HCT116 (cell line): ENCODE measurements at regions not wholly inside any gene's neighbourhood (a gene's known extent, or its start where the extent isn't known, plus 50 kb on each side); places are given as distances from the start of the nearest gene placed in this dataset.

Experiments
- ATAC-seq: fragments of 200-7000 bp; cut with Tn5 transposase; 2 replicates; pipeline ENCODE4 v1.9.1; 2020; ENCODE audit warnings: mild to moderate bottlenecking, moderate library complexity
- BruUV-seq: library from RNA; stranded (reverse); fragments of 400-500 nt; replicated peaks from 2 replicates; lab custom pipeline; 2021; lab: Mats Ljungman, UMichigan
- CTCF ChIA-PET: fragments of 300-600 bp; sonication (Branson Sonifier 250); formaldehyde crosslinking; loops from one replicate; lab custom pipeline; 2021; ENCODE audit warnings: antibody characterized with exemption; lab: Charles Lee
- POLR2A ChIA-PET: fragments of 300-600, 350-600 bp; sonication (Branson Sonifier 250); formaldehyde crosslinking; loops from one replicate; lab custom pipeline; 2021; ENCODE audit warnings: antibody characterized with exemption; lab: Charles Lee
- RAD21 ChIA-PET, 2 experiments: fragments of 300-600 bp; sonication (Branson Sonifier 250); formaldehyde crosslinking; loops; one replicate each; lab custom pipeline; 2023; ENCODE audit warnings: low total read pairs in 2 of 2; ENCODE audit not compliant: uncharacterized antibody in 2 of 2, unreplicated experiment in 2 of 2, low non-redundant PET in 1 of 2; lab: Charles Lee
- DNase-seq: peaks from one replicate; pipeline ENCODE4 v3.0.0-alpha.2; 2010; ENCODE audit warnings: low read depth, low spot score
- H2AFZ ChIP-seq: fragments of 200-600 bp; shearing (Covaris generic), sonication (generic); 2 replicates; pipeline ENCODE4 v1.6.1; 2017; ENCODE audit warnings: low read depth, mixed run types, mixed read lengths, antibody characterized with exemption, low read length; ENCODE audit not compliant: poor library complexity, severe bottlenecking
- H3K27ac ChIP-seq: 2 replicates; pipeline ENCODE4 v1.5.1; 2012; ENCODE audit warnings: low read depth, low read length
- H3K27me3 ChIP-seq: fragments of 200-600 bp; sonication (generic); 2 replicates; pipeline ENCODE4 v1.6.1; 2016; ENCODE audit warnings: mixed run types, low read length, mixed read lengths; ENCODE audit not compliant: insufficient read depth
- H3K36me3 ChIP-seq, 2 experiments: fragments of 200-500 bp in 1 of 2; fragments of 200-600 bp in 1 of 2; sonication (Bioruptor generic) in 1 of 2; sonication (generic) in 1 of 2; 2 replicates each; pipeline versions ENCODE4 v1.5.1 to v1.6.1; 2014 to 2016; ENCODE audit warnings: low read length in 2 of 2, inconsistent platforms in 1 of 2, mixed read lengths in 1 of 2, mixed run types in 1 of 2; ENCODE audit not compliant: insufficient read depth in 2 of 2, control insufficient read depth in 1 of 2
- H3K4me1 ChIP-seq, 2 experiments: fragments of 200-600 bp in 1 of 2; sonication (generic) in 1 of 2; 2 replicates each; pipeline versions ENCODE4 v1.5.1 to v1.6.1; 2012 to 2017; ENCODE audit warnings: low read length in 2 of 2, inconsistent platforms in 1 of 2, mild to moderate bottlenecking in 1 of 2, mixed read lengths in 1 of 2, mixed run types in 1 of 2, moderate library complexity in 1 of 2; ENCODE audit not compliant: insufficient read depth in 2 of 2, control insufficient read depth in 1 of 2
- H3K4me2 ChIP-seq: fragments of 200-600 bp; sonication (generic); 2 replicates; pipeline ENCODE4 v1.6.1; 2017; ENCODE audit warnings: mixed run types, low read length, mixed read lengths
- H3K4me3 ChIP-seq, 2 experiments: fragments of 200-600 bp in 1 of 2; sonication (generic) in 1 of 2; replicated peaks in 1 of 2; 2 replicates each; pipeline ENCODE4 v1.5.1; 2011 to 2016; ENCODE audit warnings: low read length in 2 of 2, control low read depth in 1 of 2, low read depth in 1 of 2, mild to moderate bottlenecking in 1 of 2, mixed read lengths in 1 of 2, mixed run types in 1 of 2
- H3K79me2 ChIP-seq: fragments of 200-600 bp; sonication (generic); 2 replicates; pipeline ENCODE4 v1.6.1; 2017; ENCODE audit warnings: mild to moderate bottlenecking, mixed run types, low read length, moderate library complexity, mixed read lengths; ENCODE audit not compliant: insufficient read depth
- H3K9ac ChIP-seq: fragments of 200-600 bp; sonication (generic); 2 replicates; pipeline ENCODE4 v1.6.1; 2016; ENCODE audit warnings: low read length, mixed read lengths
- H3K9me2 ChIP-seq: fragments of 200-600 bp; sonication (generic), shearing (Covaris generic); 2 replicates; pipeline ENCODE4 v1.6.1; 2017; ENCODE audit warnings: mixed run types, mild to moderate bottlenecking, moderate library complexity; ENCODE audit not compliant: insufficient read depth
- H3K9me3 ChIP-seq, 2 experiments: fragments of 200-500 bp in 1 of 2; fragments of 200-600 bp in 1 of 2; sonication (Bioruptor generic) in 1 of 2; sonication (generic) in 1 of 2; 2 replicates each; pipeline ENCODE4 v1.6.1; 2014 to 2017; ENCODE audit warnings: low read length in 2 of 2, mixed read lengths in 2 of 2, inconsistent platforms in 1 of 2, low read depth in 1 of 2, mild to moderate bottlenecking in 1 of 2, mixed run types in 1 of 2, moderate library complexity in 1 of 2; ENCODE audit not compliant: control insufficient read depth in 1 of 2, insufficient read depth in 1 of 2
- H4K20me1 ChIP-seq: fragments of 200-600 bp; sonication (generic), shearing (Covaris generic); 2 replicates; pipeline ENCODE4 v1.6.1; 2017; ENCODE audit warnings: mixed run types, mild to moderate bottlenecking, moderate library complexity; ENCODE audit not compliant: insufficient read depth
- CBX3 ChIP-seq: IDR thresholded peaks from 2 replicates; pipeline ENCODE4 v1.6.1; 2012; ENCODE audit warnings: low read depth
- CEBPB ChIP-seq: IDR thresholded peaks from 2 replicates; pipeline ENCODE4 v1.6.1; 2012; ENCODE audit warnings: low read depth
- EGR1 ChIP-seq: IDR thresholded peaks from 2 replicates; pipeline ENCODE4 v1.6.1; 2012; ENCODE audit warnings: low read depth
- ELF1 ChIP-seq: IDR thresholded peaks from 2 replicates; pipeline ENCODE4 v1.6.1; 2012; ENCODE audit warnings: low read depth, borderline replicate concordance
- EZH2 ChIP-seq: fragments of 200-600 bp; sonication (generic); IDR thresholded peaks from 2 replicates; pipeline ENCODE4 v1.6.1; 2017; ENCODE audit warnings: antibody characterized with exemption, mixed run types
- EZH2phosphoT487 ChIP-seq: fragments of 200-600 bp; IDR thresholded peaks from 2 replicates; pipeline ENCODE4 v1.6.1; 2018; ENCODE audit warnings: antibody characterized with exemption, borderline replicate concordance
- FOSL1 ChIP-seq: IDR thresholded peaks from 2 replicates; pipeline ENCODE4 v1.6.1; 2012; ENCODE audit warnings: low read depth
- JUND ChIP-seq: IDR thresholded peaks from 2 replicates; pipeline ENCODE4 v1.6.1; 2012
- RAD21 ChIP-seq: IDR thresholded peaks from 2 replicates; pipeline ENCODE4 v1.6.1; 2012; ENCODE audit warnings: low read depth, mild to moderate bottlenecking
- REST ChIP-seq: IDR thresholded peaks from 2 replicates; pipeline ENCODE4 v1.6.1; 2012; ENCODE audit warnings: low read depth
- SRF ChIP-seq: IDR thresholded peaks from 2 replicates; pipeline ENCODE4 v1.6.1; 2012; ENCODE audit warnings: low read depth
- TCF7L2 ChIP-seq: IDR thresholded peaks from 2 replicates; pipeline ENCODE4 v1.7.0; 2011; ENCODE audit warnings: borderline replicate concordance, inconsistent platforms; ENCODE audit not compliant: insufficient read depth, insufficient read length; ENCODE audit errors: extremely low read depth
- YY1 ChIP-seq: IDR thresholded peaks from 2 replicates; pipeline ENCODE4 v1.6.1; 2011; ENCODE audit warnings: low read length, low read depth, moderate library complexity, mild to moderate bottlenecking; ENCODE audit not compliant: insufficient replicate concordance; ENCODE audit errors: extremely low read depth
- ZBTB33 ChIP-seq: IDR thresholded peaks from 2 replicates; pipeline ENCODE4 v1.6.1; 2011; ENCODE audit warnings: mild to moderate bottlenecking, low read length, moderate library complexity; ENCODE audit not compliant: insufficient replicate concordance; ENCODE audit errors: extremely low read depth
- ZFX ChIP-seq: fragments of 450-650 bp; IDR thresholded peaks from 2 replicates; pipeline ENCODE4 v1.6.1; 2017
- ZNF274 ChIP-seq: fragments of 200-500 bp; sonication (Bioruptor generic); IDR thresholded peaks from 2 replicates; pipeline ENCODE4 v1.6.1; 2014; ENCODE audit warnings: mild to moderate bottlenecking, low read depth, low read length, inconsistent platforms
- intact Hi-C: fragments of 100-400 bp; cut with micrococcal nuclease; formaldehyde crosslinking; loops from 2 replicates; pipeline ENCODE4 v1.10.0; 2022
- TF ChIP-seq, protein P1 (sequence below): IDR thresholded peaks from 2 replicates; pipeline ENCODE4 v1.6.1; 2012
- TF ChIP-seq, protein P2 (sequence below): IDR thresholded peaks from 2 replicates; pipeline ENCODE4 v1.6.1; 2012

- H3K9me2 ChIP-seq, result no peaks in the 10 kb centered on the region
- ChIA-PET POLR2A (no interaction called here), RAD21 (no interaction called here)
- H3K4me2 ChIP-seq, result no peak overlapping the region
- no peaks in the 10 kb centered on the region for H3K36me3 ChIP-seq
- ATAC-seq, result no peak
- intact Hi-C loops, result no loop called here
- TF ChIP-seq YY1 (no peak), CBX3 (no peak), TCF7L2 (no peak), SRF (no peak), ELF1 (no peak), EZH2 (no peak), FOSL1 (no peak), JUND (no peak), ZFX (no peak), ZBTB33 (no peak), ZNF274 (no peak), RAD21 (no peak), CEBPB (no peak), EZH2phosphoT487 (no peak), REST (no peak), EGR1 (no peak)
- TF ChIP-seq, protein P1, sequence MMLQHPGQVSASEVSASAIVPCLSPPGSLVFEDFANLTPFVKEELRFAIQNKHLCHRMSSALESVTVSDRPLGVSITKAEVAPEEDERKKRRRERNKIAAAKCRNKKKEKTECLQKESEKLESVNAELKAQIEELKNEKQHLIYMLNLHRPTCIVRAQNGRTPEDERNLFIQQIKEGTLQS, result no peak
- TF ChIP-seq, protein P2, sequence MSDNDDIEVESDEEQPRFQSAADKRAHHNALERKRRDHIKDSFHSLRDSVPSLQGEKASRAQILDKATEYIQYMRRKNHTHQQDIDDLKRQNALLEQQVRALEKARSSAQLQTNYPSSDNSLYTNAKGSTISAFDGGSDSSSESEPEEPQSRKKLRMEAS, result no peak
- TF ChIP-seq, all 23 proteins: peak for 0
- Histone ChIP-seq H3K27ac (no peak overlapping the region), H3K4me3 (no peak overlapping the region), H3K4me1 (no peaks in the 10 kb centered on the region), H4K20me1 (no peaks in the 10 kb centered on the region), H3K9ac (no peak overlapping the region), H3K79me2 (no peaks in the 10 kb centered on the region), H3K9me3 (no peaks in the 10 kb centered on the region), H3K27me3 (no peaks in the 10 kb centered on the region), H2AFZ (no peak overlapping the region)
- no TSS peak for BruUV-seq
- no peak for DNase-seq
- CTCF ChIA-PET, result no interaction called here
Observed at GRCh38 chr13:71309905-71310304, 557.1 kb downstream of the DACH1 start.
